ENCODE measurements at regions not wholly inside any gene's neighbourhood (a gene's known extent, or its start where the extent isn't known, plus 50 kb on each side); places are given as distances from the start of the nearest gene placed in this dataset.

GRCh38 chr20:40424695-40425094, 264.3 kb downstream of the MAFB start:
- Histone ChIP-seq H3K27ac (replicated peaks) (no peak overlapping the region), H3K4me3 (replicated peaks; ENCODE audit: insufficient read depth, low read length) (no peak overlapping the region), H3K27me3 (ENCODE audit: insufficient read depth, poor library complexity, severe bottlenecking) (no peaks in the 10 kb centered on the region)
- TF ChIP-seq REST (IDR thresholded peaks at IDR 0.05; ENCODE audit: insufficient replicate concordance, low read depth) (no peak), GABPA (IDR thresholded peaks at IDR 0.05; ENCODE audit: low read depth) (no peak), CTCF (IDR thresholded peaks at IDR 0.05; ENCODE audit: insufficient read depth, low read length) (no peak), POLR2AphosphoS5 (IDR thresholded peaks at IDR 0.05; ENCODE audit: low read depth) (no peak), SPI1 (IDR thresholded peaks at IDR 0.05; ENCODE audit: borderline replicate concordance, low read depth) (no peak)
- DNase-seq (ENCODE audit: low read depth in 1 of 2, low spot score in 1 of 2): no peak

GRCh38 chr20:40422656-40423055, 266.4 kb downstream of the MAFB start:
- TF ChIP-seq SPI1 (IDR thresholded peaks at IDR 0.05; ENCODE audit: borderline replicate concordance, low read depth) (no peak), CTCF (IDR thresholded peaks at IDR 0.05; ENCODE audit: insufficient read depth, low read length) (no peak), REST (IDR thresholded peaks at IDR 0.05; ENCODE audit: insufficient replicate concordance, low read depth) (no peak), GABPA (IDR thresholded peaks at IDR 0.05; ENCODE audit: low read depth) (no peak), POLR2AphosphoS5 (IDR thresholded peaks at IDR 0.05; ENCODE audit: low read depth) (no peak)
- Histone ChIP-seq H3K4me3 (replicated peaks; ENCODE audit: insufficient read depth, low read length) (no peak overlapping the region), H3K27me3 (ENCODE audit: insufficient read depth, poor library complexity, severe bottlenecking) (no peaks in the 10 kb centered on the region), H3K27ac (replicated peaks) (no peak overlapping the region)
- peak in 1 of 2 experiments; percentile 53 for DNase-seq (ENCODE audit: low read depth in 1 of 2, low spot score in 1 of 2)

GRCh38 chr20:40416274-40416673, 272.8 kb downstream of the MAFB start:
- Histone ChIP-seq H3K27me3 (ENCODE audit: insufficient read depth, poor library complexity, severe bottlenecking) (no peaks in the 10 kb centered on the region), H3K4me3 (replicated peaks; ENCODE audit: insufficient read depth, low read length) (no peak overlapping the region), H3K27ac (replicated peaks) (no peak overlapping the region)
- DNase-seq (ENCODE audit: low read depth in 1 of 2, low spot score in 1 of 2): no peak
- TF ChIP-seq POLR2AphosphoS5 (IDR thresholded peaks at IDR 0.05; ENCODE audit: low read depth) (no peak), CTCF (IDR thresholded peaks at IDR 0.05; ENCODE audit: insufficient read depth, low read length) (no peak), SPI1 (IDR thresholded peaks at IDR 0.05; ENCODE audit: borderline replicate concordance, low read depth) (no peak), REST (IDR thresholded peaks at IDR 0.05; ENCODE audit: insufficient replicate concordance, low read depth) (no peak), GABPA (IDR thresholded peaks at IDR 0.05; ENCODE audit: low read depth) (no peak)
